AG20443 (cell line): ENCODE measurements at regions not wholly inside any gene's neighbourhood (a gene's known extent, or its start where the extent isn't known, plus 50 kb on each side); places are given as distances from the start of the nearest gene placed in this dataset.
"Not testable (repeated sequence)": the region's sequence is repeated elsewhere in the genome, so short reads cannot be mapped to it uniquely, and the experiment has no call there.

Experiments
- DNase-seq: peaks from one replicate; pipeline ENCODE4 v3.0.0; 2012; ENCODE audit warnings: low spot score, mixed read lengths

GRCh38 chr3:189375532-189375931, 203.8 kb downstream of the TPRG1 start:
- DNase-seq, result no peak

GRCh38 chr3:189383630-189384029, 211.9 kb downstream of the TPRG1 start:
- DNase-seq, result no peak

- not testable (repeated sequence) for DNase-seq
Measured at GRCh38 chr3:189385880-189386279, 214.1 kb downstream of the TPRG1 start.

GRCh38 chr3:189386739-189387138, 215.0 kb downstream of the TPRG1 start:
- DNase-seq, result no peak

GRCh38 chr3:189389346-189389745, 217.6 kb downstream of the TPRG1 start:
- DNase-seq, result no peak

GRCh38 chr3:189393598-189393997, 221.8 kb downstream of the TPRG1 start:
- DNase-seq, result no peak

GRCh38 chr3:189394599-189395121, 222.9 kb downstream of the TPRG1 start:
- DNase-seq, result no peak

GRCh38 chr3:189395825-189396224, 224.1 kb downstream of the TPRG1 start:
- no peak for DNase-seq

GRCh38 chr3:189398656-189399055, 226.9 kb downstream of the TPRG1 start:
- no peak for DNase-seq

GRCh38 chr3:189401196-189401595, 229.4 kb downstream of the TPRG1 start:
- DNase-seq, result no peak

GRCh38 chr3:189403194-189403593, 228.0 kb upstream of the TP63 start:
- DNase-seq, result no peak

- no peak for DNase-seq
Measured at GRCh38 chr3:189404024-189404423, 227.2 kb upstream of the TP63 start.

- DNase-seq, result no peak
Measured at GRCh38 chr3:189404797-189405484, 226.2 kb upstream of the TP63 start.

- no peak for DNase-seq
Measured at GRCh38 chr3:189406148-189406547, 225.0 kb upstream of the TP63 start.

GRCh38 chr3:189410522-189410921, 220.7 kb upstream of the TP63 start:
- no peak for DNase-seq

GRCh38 chr3:189419038-189419437, 212.2 kb upstream of the TP63 start:
- DNase-seq, result no peak

- no peak for DNase-seq
Measured at GRCh38 chr3:189419683-189420082, 211.5 kb upstream of the TP63 start.

GRCh38 chr3:189424922-189425321, 206.3 kb upstream of the TP63 start:
- no peak for DNase-seq

- no peak for DNase-seq
Measured at GRCh38 chr3:189429019-189429418, 202.2 kb upstream of the TP63 start.

GRCh38 chr3:189430166-189430565, 201.0 kb upstream of the TP63 start:
- DNase-seq, result no peak

- not testable (repeated sequence) for DNase-seq
Measured at GRCh38 chr3:189442257-189442656, 188.9 kb upstream of the TP63 start.

- no peak for DNase-seq
Measured at GRCh38 chr3:189446959-189447560, 184.1 kb upstream of the TP63 start.

- no peak for DNase-seq
Measured at GRCh38 chr3:189449084-189449483, 182.1 kb upstream of the TP63 start.

GRCh38 chr3:189455009-189455408, 176.2 kb upstream of the TP63 start:
- no peak for DNase-seq
